HG03139 (cell line): ENCODE measurements at regions not wholly inside any gene's neighbourhood (a gene's known extent, or its start where the extent isn't known, plus 50 kb on each side); places are given as distances from the start of the nearest gene placed in this dataset.

Experiments used
- ATAC-seq: cut with Tn5 transposase; IDR thresholded peaks from one replicate; pipeline ENCODE4 v1.9.1; 2021; ENCODE audit not compliant: unreplicated experiment

DNA sequence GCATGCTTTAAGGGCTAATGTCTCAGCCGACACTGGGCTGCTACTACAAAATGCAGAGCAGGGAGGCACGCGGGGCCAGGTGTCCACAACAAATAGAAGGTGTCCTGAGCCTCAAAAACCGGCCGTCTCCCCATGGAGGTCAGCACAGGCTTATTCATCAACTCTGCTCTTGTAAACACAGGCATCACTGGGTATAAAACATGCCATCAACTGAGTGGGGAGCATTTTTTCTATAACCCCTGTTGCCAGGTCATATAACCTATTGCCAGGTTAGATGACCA, 271.6 kb downstream of the AUH start:
- no peak for ATAC-seq

DNA sequence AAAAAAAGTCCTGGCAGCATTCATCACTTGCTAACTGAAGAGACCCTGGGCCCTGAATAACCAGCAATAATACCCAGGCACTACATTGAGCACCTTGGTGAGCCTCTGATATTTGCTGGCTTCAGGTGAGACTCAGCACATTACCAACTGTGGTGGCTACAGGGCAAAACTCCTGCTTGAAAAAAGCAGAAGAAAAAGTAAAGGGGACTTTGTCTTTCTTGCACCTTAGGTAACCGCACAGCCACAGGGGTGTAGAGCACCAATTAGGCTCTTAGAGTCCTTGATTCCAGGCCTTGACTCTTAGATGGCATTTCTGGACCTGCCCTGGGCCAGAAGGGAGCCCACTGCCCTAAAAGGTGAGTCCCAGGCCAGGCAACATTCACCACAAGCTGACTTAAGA, 269.5 kb downstream of the AUH start:
- ATAC-seq, result no peak

DNA sequence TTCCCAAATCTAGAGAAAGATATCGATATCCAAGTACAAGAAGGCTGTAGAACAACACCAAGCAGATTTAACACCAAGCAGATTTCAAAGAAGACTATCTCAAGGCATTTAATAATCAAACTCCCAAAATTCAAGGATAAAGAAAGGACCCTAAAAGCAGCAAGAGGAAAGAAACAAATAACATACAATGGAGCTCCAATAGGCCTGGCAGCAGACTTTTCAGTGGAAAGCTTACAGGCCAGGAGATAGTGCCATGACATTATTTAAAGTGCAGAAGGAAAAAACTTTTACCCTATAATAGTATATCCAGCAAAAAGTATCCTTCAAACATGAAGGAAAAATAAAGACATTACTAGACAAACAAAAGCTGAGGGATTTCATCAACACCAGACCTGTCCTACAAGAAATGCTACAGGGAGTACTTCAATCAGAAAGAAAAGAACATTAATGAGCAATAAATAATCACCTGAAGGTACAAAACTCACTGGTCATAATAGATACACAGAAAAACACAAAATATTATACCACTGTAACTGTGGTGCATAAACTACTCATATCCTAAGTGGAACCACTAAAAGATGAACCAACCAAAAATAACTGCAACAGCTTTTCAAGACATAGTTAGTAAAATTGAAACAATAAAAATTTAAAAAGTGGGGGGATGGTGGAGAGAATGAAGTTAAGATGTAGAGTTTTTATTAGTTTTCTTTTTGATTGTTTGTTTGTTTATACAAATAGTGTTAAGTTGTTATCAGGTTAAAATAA, 267.2 kb downstream of the AUH start:
- no peak for ATAC-seq

GRCh38 chr9:91098203-91098850, 263.4 kb downstream of the AUH start:
- no peak for ATAC-seq

- no peak for ATAC-seq
Measured at GRCh38 chr9:91099436-91099835, 262.3 kb downstream of the AUH start.

GRCh38 chr9:91100878-91101450, 260.8 kb downstream of the AUH start:
- no peak for ATAC-seq

- peak; percentile 59 for ATAC-seq
Measured at GRCh38 chr9:91101611-91102168, 260.0 kb downstream of the AUH start.

GRCh38 chr9:91102269-91102668, 259.4 kb downstream of the AUH start:
- ATAC-seq, result no peak

GRCh38 chr9:91103931-91104330, 257.8 kb downstream of the AUH start:
- no peak for ATAC-seq

DNA sequence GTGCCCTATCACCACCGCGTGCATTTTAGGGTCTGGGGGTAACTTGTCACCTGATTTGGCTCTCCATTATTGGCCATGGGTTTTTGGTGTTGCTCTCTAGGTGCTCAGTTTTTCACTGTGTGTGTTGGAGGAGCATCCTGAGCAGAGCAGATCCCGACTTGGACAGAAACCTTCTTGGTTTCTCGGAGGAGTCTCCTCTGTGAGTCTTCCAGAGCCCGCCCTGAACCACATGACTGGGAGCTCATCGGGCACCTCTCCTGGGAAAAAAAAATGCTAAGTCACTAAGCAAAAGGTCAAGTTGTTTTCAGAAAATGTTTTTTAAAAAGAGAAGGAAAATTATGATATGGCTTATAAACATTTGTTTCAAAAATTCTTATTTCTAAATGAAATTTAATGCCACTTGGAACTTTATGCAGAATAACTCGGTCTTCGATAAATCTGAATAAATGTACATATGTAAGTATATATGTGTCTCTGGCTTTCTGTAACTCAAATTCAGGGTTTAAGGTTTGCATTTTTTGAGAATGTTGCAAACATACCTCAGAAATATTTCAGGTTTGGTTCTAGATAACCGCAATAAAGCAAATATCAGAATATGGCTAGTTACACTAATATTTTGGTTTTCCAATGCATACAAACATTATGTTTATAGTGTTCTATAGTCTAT, 255.2 kb downstream of the AUH start:
- no peak for ATAC-seq

DNA sequence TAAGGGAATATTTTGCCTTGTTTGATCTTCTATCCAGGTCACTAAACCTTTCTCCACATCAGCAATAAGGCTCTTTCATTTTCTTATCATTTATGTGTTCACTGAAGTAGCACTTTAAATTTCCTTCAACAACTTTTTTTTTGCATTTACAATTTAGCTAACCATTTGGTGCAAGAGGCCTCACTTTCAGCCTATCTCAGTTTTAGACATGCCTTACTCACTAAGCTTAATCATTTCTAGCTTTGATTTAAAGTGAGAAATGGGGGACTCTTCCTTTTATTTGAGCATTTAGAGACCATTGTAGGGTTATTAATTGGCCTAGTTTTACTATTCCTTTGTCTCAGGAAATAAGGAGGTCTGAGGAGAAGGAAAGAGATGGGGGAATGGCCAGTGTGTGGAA, 250.5 kb downstream of the AUH start:
- no peak for ATAC-seq

- no peak for ATAC-seq
Measured at GRCh38 chr9:91111876-91112275, 249.8 kb downstream of the AUH start.

- no peak for ATAC-seq
Measured at GRCh38 chr9:91113016-91113415, 248.7 kb downstream of the AUH start.

- no peak for ATAC-seq
Measured at GRCh38 chr9:91114450-91114849, 247.3 kb downstream of the AUH start.

DNA sequence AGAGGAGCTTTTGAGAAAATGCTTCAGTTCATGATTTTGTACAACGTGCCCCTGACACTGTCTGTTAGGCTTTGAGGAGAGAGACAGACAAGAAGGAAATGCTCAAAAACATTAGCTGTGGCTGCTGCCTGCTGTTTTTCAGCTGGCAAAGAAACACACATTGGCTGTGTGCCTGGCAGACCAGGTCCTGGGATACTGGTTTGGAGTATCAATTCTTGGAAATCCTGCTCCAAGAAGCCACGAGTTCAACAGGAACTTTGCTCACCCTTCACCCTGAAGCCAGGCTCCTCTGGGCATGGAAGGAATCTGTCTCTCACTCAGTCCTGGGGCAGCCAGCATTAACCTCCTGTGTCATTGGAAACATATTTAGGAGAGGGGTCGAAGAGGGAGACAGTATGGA, 245.5 kb downstream of the AUH start:
- no peak for ATAC-seq

- ATAC-seq, result no peak
Measured at GRCh38 chr9:91116711-91117110, 245.0 kb downstream of the AUH start.

- ATAC-seq, result no peak
Measured at GRCh38 chr9:91117474-91117891, 244.2 kb downstream of the AUH start.

- no peak for ATAC-seq
Measured at GRCh38 chr9:91117959-91118703, 243.6 kb downstream of the AUH start.

- ATAC-seq, result no peak
Measured at GRCh38 chr9:91118704-91119025, 243.1 kb downstream of the AUH start.

GRCh38 chr9:91119142-91119541, 242.6 kb downstream of the AUH start:
- ATAC-seq, result no peak

DNA sequence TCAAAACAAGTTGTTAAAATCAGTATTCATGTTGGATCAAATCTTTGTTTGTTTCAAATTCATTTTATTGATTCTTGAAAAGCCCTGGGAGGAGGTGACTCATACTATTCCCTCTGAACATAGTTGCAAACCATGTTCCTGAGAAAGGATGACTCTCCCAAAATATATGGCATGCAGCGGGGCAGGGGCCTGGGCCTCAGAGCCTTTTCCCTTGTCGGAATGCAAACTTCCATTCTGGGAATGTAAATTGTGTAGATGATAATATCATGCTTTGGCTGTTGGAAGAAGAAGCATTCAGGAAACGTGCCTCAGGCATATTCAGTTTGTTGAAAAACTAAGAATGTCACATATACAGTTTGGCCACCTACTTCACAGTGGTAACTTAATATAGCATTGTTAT, 242.0 kb downstream of the AUH start:
- no peak for ATAC-seq
